Breast epithelium (tissue), 4 donors: ENCODE measurements at regions not wholly inside any gene's neighbourhood (a gene's known extent, or its start where the extent isn't known, plus 50 kb on each side); places are given as distances from the start of the nearest gene placed in this dataset.

Experiments
- DNase-seq, 2 donors: peaks; one replicate each; pipeline ENCODE4 v3.0.0-alpha.2; 2019; ENCODE audit warnings: low spot score in 2 of 2
- H3K27ac ChIP-seq, 2 donors: fragments of 200-600 bp; sonication (generic) in 1 of 2; one replicate each; pipeline ENCODE4 v1.5.1; 2016 to 2019; ENCODE audit warnings: mild to moderate bottlenecking in 1 of 2
- H3K27me3 ChIP-seq, 2 donors: fragments of 200-600 bp; sonication (generic) in 1 of 2; one replicate each; pipeline versions ENCODE4 v1.5.1 to v1.6.0; 2017 to 2019; ENCODE audit warnings: control low read depth in 1 of 2, mild to moderate bottlenecking in 1 of 2
- H3K36me3 ChIP-seq: fragments of 200-600 bp; one replicate; pipeline ENCODE4 v1.5.1; 2019
- H3K4me1 ChIP-seq, 2 donors: fragments of 200-600 bp; sonication (generic); one replicate each; pipeline ENCODE4 v1.5.1; 2016 to 2019; ENCODE audit warnings: control low read depth in 1 of 2
- H3K4me3 ChIP-seq, 3 donors: fragments of 200-600 bp; sonication (generic); 1 replicate in 2 of 3; 2 replicates in 1 of 3; pipeline ENCODE4 v1.5.1; 2016 to 2019; ENCODE audit warnings: mild to moderate bottlenecking in 3 of 3, moderate library complexity in 2 of 3
- H3K9me3 ChIP-seq, 2 donors: fragments of 200-600 bp; sonication (generic) in 1 of 2; one replicate each; pipeline ENCODE4 v1.5.1; 2016 to 2019; ENCODE audit warnings: control low read depth in 1 of 2
- POLR2A ChIP-seq: fragments of 450-650 bp; IDR thresholded peaks from one replicate; pipeline ENCODE4 v1.6.1; 2016; ENCODE audit warnings: antibody characterized with exemption, mild to moderate bottlenecking, moderate library complexity
- POLR2AphosphoS5 ChIP-seq, 3 donors: sonication (generic); formaldehyde crosslinking; IDR thresholded peaks; one replicate each; pipeline ENCODE4 v1.6.1; 2017; ENCODE audit warnings: antibody characterized with exemption in 3 of 3
- intact Hi-C: fragments of 100-400 bp; cut with DNase I; formaldehyde crosslinking; loops from one replicate; pipeline ENCODE4 v1.15.1; 2023; ENCODE audit warnings: low total_unique reads
- TF ChIP-seq, protein P1 (sequence below), 3 donors: fragments of 450-650 bp; IDR thresholded peaks; one replicate each; pipeline ENCODE4 v1.5.1; 2016 to 2017; ENCODE audit warnings: antibody characterized with exemption in 3 of 3, mild to moderate bottlenecking in 3 of 3, moderate library complexity in 3 of 3

- Histone ChIP-seq H3K4me3 (no peak overlapping the region), H3K27me3 (no peaks in the 10 kb centered on the region), H3K4me1 (no peaks in the 10 kb centered on the region), H3K9me3 (no peaks in the 10 kb centered on the region), H3K36me3 (no peaks in the 10 kb centered on the region), H3K27ac (no peak overlapping the region)
- TF ChIP-seq POLR2AphosphoS5 (IDR thresholded peaks at IDR 0.05) (no peak), POLR2A (no peak)
- DNase-seq, result no peak
- intact Hi-C loops, result no loop called here
These were observed 139.1 kb upstream of the P2RY1 start for GRCh38 chr3:152695840-152696239.

DNA sequence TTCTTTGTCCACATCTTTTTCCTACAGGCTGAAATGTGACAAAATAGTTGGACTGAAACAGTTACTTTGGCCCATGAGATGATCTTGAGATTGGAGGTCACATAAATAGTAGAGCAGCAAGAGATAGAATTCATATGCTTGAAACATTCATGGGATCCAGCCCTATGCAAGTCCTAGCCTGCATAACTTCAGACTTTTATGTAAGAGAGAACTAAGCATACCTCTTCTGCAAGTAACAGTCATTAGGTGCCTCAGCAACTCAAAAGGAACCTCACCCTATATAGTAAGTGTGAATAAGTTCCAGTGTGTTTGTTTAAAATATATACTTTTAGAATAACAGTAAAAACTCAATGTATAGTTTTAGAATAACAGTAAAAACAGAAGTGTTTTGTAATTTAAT, 138.0 kb upstream of the P2RY1 start:
- H3K4me1 ChIP-seq, result no peaks in the 10 kb centered on the region
- intact Hi-C loops, result no loop called here
- H3K27ac ChIP-seq, result no peak overlapping the region
- no peaks in the 10 kb centered on the region for H3K36me3 ChIP-seq
- no peak for TF ChIP-seq POLR2AphosphoS5 (IDR thresholded peaks at IDR 0.05)
- TF ChIP-seq POLR2A, result no peak
- TF ChIP-seq, protein P1, sequence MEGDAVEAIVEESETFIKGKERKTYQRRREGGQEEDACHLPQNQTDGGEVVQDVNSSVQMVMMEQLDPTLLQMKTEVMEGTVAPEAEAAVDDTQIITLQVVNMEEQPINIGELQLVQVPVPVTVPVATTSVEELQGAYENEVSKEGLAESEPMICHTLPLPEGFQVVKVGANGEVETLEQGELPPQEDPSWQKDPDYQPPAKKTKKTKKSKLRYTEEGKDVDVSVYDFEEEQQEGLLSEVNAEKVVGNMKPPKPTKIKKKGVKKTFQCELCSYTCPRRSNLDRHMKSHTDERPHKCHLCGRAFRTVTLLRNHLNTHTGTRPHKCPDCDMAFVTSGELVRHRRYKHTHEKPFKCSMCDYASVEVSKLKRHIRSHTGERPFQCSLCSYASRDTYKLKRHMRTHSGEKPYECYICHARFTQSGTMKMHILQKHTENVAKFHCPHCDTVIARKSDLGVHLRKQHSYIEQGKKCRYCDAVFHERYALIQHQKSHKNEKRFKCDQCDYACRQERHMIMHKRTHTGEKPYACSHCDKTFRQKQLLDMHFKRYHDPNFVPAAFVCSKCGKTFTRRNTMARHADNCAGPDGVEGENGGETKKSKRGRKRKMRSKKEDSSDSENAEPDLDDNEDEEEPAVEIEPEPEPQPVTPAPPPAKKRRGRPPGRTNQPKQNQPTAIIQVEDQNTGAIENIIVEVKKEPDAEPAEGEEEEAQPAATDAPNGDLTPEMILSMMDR (IDR thresholded peaks at IDR 0.05), result no peak
- no peak for DNase-seq
- H3K27me3 ChIP-seq, result no peaks in the 10 kb centered on the region
- no peak overlapping the region for H3K4me3 ChIP-seq
- peaks cover 0 to 2% of the 10 kb centered on the region in 2 donors for H3K9me3 ChIP-seq

- H3K27ac ChIP-seq, result no peak overlapping the region
- peaks cover 0 to 3% of the 10 kb centered on the region in 2 donors for H3K9me3 ChIP-seq
- H3K4me1 ChIP-seq, result no peaks in the 10 kb centered on the region
- no peaks in the 10 kb centered on the region for H3K27me3 ChIP-seq
- intact Hi-C loops, result no loop called here
- H3K4me3 ChIP-seq, result no peak overlapping the region
- no peak for DNase-seq
- H3K36me3 ChIP-seq, result no peaks in the 10 kb centered on the region
- TF ChIP-seq POLR2AphosphoS5 (IDR thresholded peaks at IDR 0.05), result no peak
- no peak for TF ChIP-seq POLR2A
- TF ChIP-seq, protein P1 (IDR thresholded peaks at IDR 0.05), result no peak
These were observed 131.6 kb upstream of the P2RY1 start for GRCh38 chr3:152703245-152703890.

DNA sequence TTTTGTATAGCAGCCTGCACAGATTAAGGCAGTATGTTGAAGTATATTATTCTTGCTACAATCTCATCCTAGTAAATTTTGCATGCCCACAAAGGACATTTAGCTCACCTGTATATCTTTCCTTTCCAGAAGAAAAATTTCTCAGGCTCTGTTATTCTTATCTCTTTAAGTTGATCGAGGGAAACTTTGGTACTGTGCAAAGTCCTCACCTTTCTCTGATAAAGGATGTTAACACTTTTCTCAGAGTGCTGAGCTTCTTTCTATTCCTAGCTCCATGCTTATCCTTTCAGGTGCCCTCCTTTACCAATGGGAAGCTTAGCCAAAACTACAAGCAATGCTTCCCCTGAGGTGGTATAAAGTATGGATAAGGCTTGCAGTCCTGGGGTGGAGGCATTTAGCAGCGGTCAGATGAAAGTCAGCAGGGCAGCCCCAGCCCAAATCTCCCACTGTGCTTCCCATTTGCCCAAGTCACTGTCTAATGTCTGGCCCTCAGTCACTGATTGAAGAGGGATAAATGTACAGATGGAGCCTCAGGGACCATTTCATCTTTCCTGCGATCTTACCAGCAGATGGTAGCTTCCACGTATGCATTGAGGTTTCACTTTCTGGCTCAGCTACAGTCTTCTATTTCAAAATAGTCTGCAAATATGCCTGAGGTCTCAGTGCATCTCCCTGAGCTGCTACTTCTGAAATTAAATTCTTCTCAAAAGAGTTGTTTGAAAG, 127.8 kb upstream of the P2RY1 start:
- no peak overlapping the region for H3K4me3 ChIP-seq
- H3K36me3 ChIP-seq, result no peaks in the 10 kb centered on the region
- DNase-seq, result no peak
- H3K27me3 ChIP-seq, result no peaks in the 10 kb centered on the region
- no peak overlapping the region for H3K27ac ChIP-seq
- no peak for TF ChIP-seq POLR2AphosphoS5 (IDR thresholded peaks at IDR 0.05)
- TF ChIP-seq POLR2A, result no peak
- TF ChIP-seq, protein P1 (IDR thresholded peaks at IDR 0.05), result no peak
- H3K9me3 ChIP-seq, result no peaks in the 10 kb centered on the region
- intact Hi-C loops, result no loop called here
- H3K4me1 ChIP-seq, result no peaks in the 10 kb centered on the region

GRCh38 chr3:152709659-152710058, 125.3 kb upstream of the P2RY1 start:
- intact Hi-C loops, result no loop called here
- Histone ChIP-seq H3K27me3 (no peaks in the 10 kb centered on the region), H3K4me1 (no peaks in the 10 kb centered on the region), H3K9me3 (no peaks in the 10 kb centered on the region), H3K4me3 (no peak overlapping the region), H3K36me3 (no peaks in the 10 kb centered on the region), H3K27ac (no peak overlapping the region)
- DNase-seq, result no peak
- TF ChIP-seq POLR2AphosphoS5 (IDR thresholded peaks at IDR 0.05), result no peak
- TF ChIP-seq, protein P1 (IDR thresholded peaks at IDR 0.05), result no peak
- TF ChIP-seq POLR2A, result no peak
